Mesenteric fat pad (tissue), 1 donor: ENCODE measurements at regions not wholly inside any gene's neighbourhood (a gene's known extent, or its start where the extent isn't known, plus 50 kb on each side); places are given as distances from the start of the nearest gene placed in this dataset.
"Not testable (repeated sequence)": the region's sequence is repeated elsewhere in the genome, so short reads cannot be mapped to it uniquely, and the experiment has no call there.

Source experiments
- DNase-seq: peaks from one replicate; pipeline ENCODE4 v3.0.0-alpha.2; 2020; ENCODE audit warnings: low spot score
- donor health status: DM: yes; HTN: yes; CAD: no.

- DNase-seq: not testable (repeated sequence)
These were observed 102.8 kb downstream of the POTEB start for GRCh38 chr15:21774760-21775159.

GRCh38 chr15:21766524-21766923 is 111.0 kb downstream of the POTEB start:
- not testable (repeated sequence) for DNase-seq

- peak; percentile 68 for DNase-seq
These were observed 113.8 kb downstream of the POTEB start for GRCh38 chr15:21763756-21764155.

GRCh38 chr15:21760250-21761023 is 117.1 kb downstream of the POTEB start:
- peak; percentile 24 for DNase-seq

- peak; percentile 9 for DNase-seq
These were observed 118.0 kb downstream of the POTEB start for GRCh38 chr15:21759401-21760165.

- not testable (repeated sequence) for DNase-seq
These were observed 123.7 kb downstream of the POTEB start for GRCh38 chr15:21753838-21754237.

GRCh38 chr15:21752124-21752957 is 125.2 kb downstream of the POTEB start:
- not testable (repeated sequence) for DNase-seq

- not testable (repeated sequence) for DNase-seq
These were observed 128.4 kb downstream of the POTEB start for GRCh38 chr15:21749173-21749572.

- not testable (repeated sequence) for DNase-seq
These were observed 133.2 kb downstream of the POTEB start for GRCh38 chr15:21744245-21744915.

- DNase-seq: not testable (repeated sequence)
These were observed 135.5 kb downstream of the POTEB start for GRCh38 chr15:21742067-21742466.

- DNase-seq: not testable (repeated sequence)
These were observed 139.5 kb downstream of the POTEB start for GRCh38 chr15:21738003-21738402.

GRCh38 chr15:21736443-21736842 is 141.1 kb downstream of the POTEB start:
- DNase-seq: not testable (repeated sequence)

GRCh38 chr15:21735837-21736236 is 141.7 kb downstream of the POTEB start:
- DNase-seq: not testable (repeated sequence)

GRCh38 chr15:21735368-21735767 is 142.2 kb downstream of the POTEB start:
- not testable (repeated sequence) for DNase-seq

- DNase-seq: not testable (repeated sequence)
These were observed 146.0 kb downstream of the POTEB start for GRCh38 chr15:21731496-21731895.

- not testable (repeated sequence) for DNase-seq
These were observed 146.8 kb downstream of the POTEB start for GRCh38 chr15:21730427-21731405.

- not testable (repeated sequence) for DNase-seq
These were observed 152.5 kb downstream of the POTEB start for GRCh38 chr15:21724988-21725387.

- DNase-seq: not testable (repeated sequence)
These were observed 156.4 kb downstream of the POTEB start for GRCh38 chr15:21721115-21721514.

GRCh38 chr15:21718779-21719178 is 158.8 kb downstream of the POTEB start:
- not testable (repeated sequence) for DNase-seq
